H1 (cell line): ENCODE measurements at regions not wholly inside any gene's neighbourhood (a gene's known extent, or its start where the extent isn't known, plus 50 kb on each side); places are given as distances from the start of the nearest gene placed in this dataset.
A peak's percentile ranks its signal among the peaks of the same experiment; 100 is the strongest.

ENCODE experiments used
- CTCF ChIA-PET: fragments of 300-600 bp; sonication (Branson Sonifier 250); formaldehyde crosslinking; loops from one replicate; lab custom pipeline; 2021; ENCODE audit not compliant: partially characterized antibody; lab: Charles Lee
- POLR2A ChIA-PET: fragments of 300-600 bp; sonication (Branson Sonifier 250); formaldehyde crosslinking; loops from one replicate; lab custom pipeline; 2021; ENCODE audit warnings: inconsistent platforms; ENCODE audit not compliant: partially characterized antibody; lab: Charles Lee
- DNase-seq, 2 experiments: peaks; one replicate each; pipeline versions ENCODE4 v3.0.0 to v3.0.0-alpha.2; 2010 to 2022; ENCODE audit warnings: low spot score in 2 of 2, low read depth in 1 of 2, mixed read lengths in 1 of 2
- FAIRE-seq: peaks from 2 replicates; lab custom pipeline; 2011; peaks lifted over from hg19 to GRCh38; lab: Jason Lieb, UNC
- H2AFZ ChIP-seq: 2 replicates; pipeline ENCODE4 v1.8.1; 2012; ENCODE audit warnings: low read length, inconsistent platforms
- H2AK5ac ChIP-seq: 2 replicates; pipeline ENCODE4 v1.6.1; 2013; ENCODE audit warnings: low read depth, low read length
- H2BK120ac ChIP-seq: replicated peaks from 2 replicates; pipeline ENCODE3; 2013; ENCODE audit warnings: low read depth, low read length, inconsistent platforms
- H2BK12ac ChIP-seq: 2 replicates; pipeline ENCODE4 v1.6.1; 2013; ENCODE audit warnings: low read depth, low read length
- H2BK15ac ChIP-seq: 2 replicates; pipeline ENCODE4 v1.6.1; 2013; ENCODE audit warnings: low read length
- H2BK20ac ChIP-seq: 2 replicates; pipeline ENCODE4 v1.6.1; 2013; ENCODE audit warnings: low read length
- H2BK5ac ChIP-seq: 2 replicates; pipeline ENCODE4 v1.6.1; 2013; ENCODE audit warnings: low read depth, low read length
- H3K14ac ChIP-seq: 2 replicates; pipeline ENCODE4 v1.6.1; 2013; ENCODE audit warnings: inconsistent platforms; ENCODE audit not compliant: insufficient read length
- H3K18ac ChIP-seq: 2 replicates; pipeline ENCODE4 v1.6.1; 2013; ENCODE audit warnings: low read length; ENCODE audit errors: extremely low read depth
- H3K23ac ChIP-seq: 2 replicates; pipeline ENCODE4 v1.6.1; 2013; ENCODE audit warnings: inconsistent platforms; ENCODE audit not compliant: insufficient read length
- H3K23me2 ChIP-seq: 2 replicates; pipeline ENCODE4 v1.6.1; 2013; ENCODE audit warnings: low read depth, low read length
- H3K27ac ChIP-seq: 2 replicates; pipeline ENCODE4 v1.6.1; 2011; ENCODE audit warnings: low read depth, low read length, inconsistent platforms
- H3K27me3 ChIP-seq, 4 experiments: replicated peaks in 1 of 4; 1 replicate in 1 of 4; 2 replicates in 3 of 4; pipeline versions ENCODE4 v1.6.1 to v1.8.1; 2011 to 2013; ENCODE audit warnings: low read length in 3 of 4, mild to moderate bottlenecking in 3 of 4, inconsistent platforms in 2 of 4, mixed read lengths in 2 of 4, moderate library complexity in 1 of 4; ENCODE audit not compliant: control insufficient read depth in 3 of 4, insufficient read depth in 3 of 4; ENCODE audit errors: extremely low read depth in 1 of 4
- H3K36me3 ChIP-seq, 4 experiments: 2 replicates each; pipeline versions ENCODE4 v1.6.1 to v1.8.1; 2011 to 2013; ENCODE audit warnings: mild to moderate bottlenecking in 4 of 4, low read length in 3 of 4, moderate library complexity in 2 of 4, control low read depth in 1 of 4, inconsistent platforms in 1 of 4; ENCODE audit not compliant: insufficient read depth in 4 of 4, control insufficient read depth in 2 of 4
- H3K4ac ChIP-seq: replicated peaks from 2 replicates; pipeline ENCODE3; 2013; ENCODE audit warnings: low read length, low read depth, mixed read lengths, inconsistent platforms; ENCODE audit not compliant: insufficient read length
- H3K4me1 ChIP-seq, 4 experiments: replicated peaks in 1 of 4; 1 replicate in 1 of 4; 2 replicates in 3 of 4; pipeline versions ENCODE4 v1.6.1 to v1.8.1; 2011 to 2013; ENCODE audit warnings: low read length in 3 of 4, inconsistent platforms in 2 of 4, mixed read lengths in 1 of 4; ENCODE audit not compliant: insufficient read depth in 4 of 4, control insufficient read depth in 3 of 4
- H3K4me2 ChIP-seq, 2 experiments: 2 replicates each; pipeline versions ENCODE4 v1.6.1 to v1.8.1; 2011 to 2013; ENCODE audit warnings: low read depth in 2 of 2, low read length in 2 of 2, control low read depth in 1 of 2, inconsistent platforms in 1 of 2, mild to moderate bottlenecking in 1 of 2; ENCODE audit not compliant: insufficient read depth in 1 of 2
- H3K4me3 ChIP-seq, 4 experiments: fragments of 200-600, 300-600 bp in 1 of 4; sonication (generic), shearing (Covaris generic), sonication (Bioruptor Twin) in 1 of 4; 2 replicates each; pipeline versions ENCODE4 v1.5.1 to v1.8.1; 2011 to 2016; ENCODE audit warnings: low read length in 4 of 4, low read depth in 3 of 4, control low read depth in 2 of 4, inconsistent platforms in 2 of 4, mild to moderate bottlenecking in 2 of 4, mixed read lengths in 1 of 4, moderate library complexity in 1 of 4; ENCODE audit not compliant: insufficient read depth in 2 of 4; ENCODE audit errors: extremely low read depth in 1 of 4
- H3K56ac ChIP-seq: replicated peaks from 2 replicates; pipeline ENCODE3; 2013; ENCODE audit warnings: low read depth, mild to moderate bottlenecking, mixed read lengths, low read length, inconsistent platforms; ENCODE audit not compliant: insufficient read length
- H3K79me1 ChIP-seq: 2 replicates; pipeline ENCODE4 v1.6.1; 2013; ENCODE audit warnings: low read depth, low read length, control low read depth
- H3K79me2 ChIP-seq, 2 experiments: 2 replicates each; pipeline versions ENCODE4 v1.6.1 to v1.8.1; 2012 to 2013; ENCODE audit warnings: low read length in 2 of 2, mild to moderate bottlenecking in 2 of 2, inconsistent platforms in 1 of 2; ENCODE audit not compliant: insufficient read depth in 2 of 2, control insufficient read depth in 1 of 2
- H3K9ac ChIP-seq, 4 experiments: replicated peaks in 1 of 4; 1 replicate in 1 of 4; 2 replicates in 3 of 4; pipeline versions ENCODE4 v1.6.1 to v1.8.1; 2011 to 2013; ENCODE audit warnings: low read depth in 3 of 4, low read length in 3 of 4, control low read depth in 2 of 4, mild to moderate bottlenecking in 2 of 4, moderate library complexity in 2 of 4, inconsistent platforms in 1 of 4; ENCODE audit errors: extremely low read depth in 1 of 4
- H3K9me3 ChIP-seq, 2 experiments: 2 replicates each; pipeline versions ENCODE4 v1.6.1 to v1.8.1; 2012 to 2013; ENCODE audit warnings: mild to moderate bottlenecking in 2 of 2, moderate library complexity in 2 of 2, control low read depth in 1 of 2, inconsistent platforms in 1 of 2, low read depth in 1 of 2, low read length in 1 of 2, mixed read lengths in 1 of 2; ENCODE audit not compliant: insufficient read depth in 2 of 2
- H4K20me1 ChIP-seq, 2 experiments: replicated peaks in 1 of 2; 2 replicates each; pipeline versions ENCODE3 to v1.8.1; 2011 to 2013; ENCODE audit warnings: inconsistent platforms in 2 of 2, low read length in 2 of 2, mild to moderate bottlenecking in 1 of 2; ENCODE audit not compliant: insufficient read depth in 2 of 2, control insufficient read depth in 1 of 2
- H4K5ac ChIP-seq: 2 replicates; pipeline ENCODE4 v1.6.1; 2013; ENCODE audit warnings: low read length, low read depth, mixed read lengths, inconsistent platforms; ENCODE audit not compliant: insufficient read length
- H4K8ac ChIP-seq: 2 replicates; pipeline ENCODE4 v1.8.0; 2013; ENCODE audit warnings: mild to moderate bottlenecking, moderate library complexity, low read length, inconsistent platforms; ENCODE audit not compliant: insufficient read depth; ENCODE audit errors: extremely low read depth
- H4K91ac ChIP-seq: replicated peaks from 2 replicates; pipeline ENCODE3; 2013; ENCODE audit warnings: low read length, mixed read lengths, inconsistent platforms; ENCODE audit not compliant: insufficient read length
- E2F6 ChIP-seq: IDR thresholded peaks from 2 replicates; pipeline ENCODE4 v1.6.1; 2012; ENCODE audit warnings: inconsistent platforms
- JUN ChIP-seq: IDR thresholded peaks from 2 replicates; pipeline ENCODE4 v1.6.1; 2011; ENCODE audit warnings: low read depth, mild to moderate bottlenecking, improper control_type of control experiment, low read length
- WGBS, 2 experiments: shearing (Covaris generic) in 1 of 2; methylation state at CpG; one replicate each; pipeline versions ENCODE4 v1.1.6 to v1.1.7; 2013 to 2015; ENCODE audit warnings: low lambda C conversion rate in 2 of 2, mixed read lengths in 2 of 2, inconsistent platforms in 1 of 2, low coverage in 1 of 2, missing lambda C conversion rate in 1 of 2; ENCODE audit not compliant: insufficient replicate concordance in 2 of 2, insufficient coverage in 1 of 2, insufficient read length in 1 of 2; ENCODE audit errors: extremely low coverage in 1 of 2, missing lambda C conversion rate in 1 of 2; 5-methylcytosine and 5-hydroxymethylcytosine counted together
- TF ChIP-seq, protein P1 (sequence below): IDR thresholded peaks from 2 replicates; pipeline ENCODE4 v1.6.1; 2011; ENCODE audit warnings: low read depth, mild to moderate bottlenecking, low read length; ENCODE audit not compliant: insufficient read depth
- TF ChIP-seq, protein P2 (sequence below): IDR thresholded peaks from 2 replicates; pipeline ENCODE4 v1.6.1; 2011; ENCODE audit warnings: low read length, improper control_type of control experiment

GRCh38 chr22:49439373-49439772 is 388.3 kb downstream of the BRD1 start:
- H3K18ac ChIP-seq, result no peak overlapping the region
- no peak overlapping the region for H2AFZ ChIP-seq
- H3K79me1 ChIP-seq, result no peaks in the 10 kb centered on the region
- no peak for DNase-seq
- H2BK15ac ChIP-seq, result no peak overlapping the region
- no peak overlapping the region for H3K9ac ChIP-seq
- no peak overlapping the region for H3K4me2 ChIP-seq
- H3K79me2 ChIP-seq, result no peaks in the 10 kb centered on the region
- H4K91ac ChIP-seq, result no peak overlapping the region
- H3K4ac ChIP-seq, result no peak overlapping the region
- 88% methylated on average over 10 of the region's 10 CpGs; no CpG with 5 or more reads in 1 of the 2 experiments for WGBS, 2 experiments
- CTCF ChIA-PET, result no interaction called here
- no peak overlapping the region for H3K56ac ChIP-seq
- POLR2A ChIA-PET, result no interaction called here
- no peak for FAIRE-seq
- no peak overlapping the region for H4K5ac ChIP-seq
- H3K14ac ChIP-seq, result no peak overlapping the region
- H3K36me3 ChIP-seq, result no peaks in the 10 kb centered on the region
- no peak overlapping the region for H2AK5ac ChIP-seq
- TF ChIP-seq JUN, result no peak
- TF ChIP-seq, protein P1, sequence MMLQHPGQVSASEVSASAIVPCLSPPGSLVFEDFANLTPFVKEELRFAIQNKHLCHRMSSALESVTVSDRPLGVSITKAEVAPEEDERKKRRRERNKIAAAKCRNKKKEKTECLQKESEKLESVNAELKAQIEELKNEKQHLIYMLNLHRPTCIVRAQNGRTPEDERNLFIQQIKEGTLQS, result 0 out of 2 replicates have a peak, but pooled peaks have one; percentile 7
- TF ChIP-seq, protein P2, sequence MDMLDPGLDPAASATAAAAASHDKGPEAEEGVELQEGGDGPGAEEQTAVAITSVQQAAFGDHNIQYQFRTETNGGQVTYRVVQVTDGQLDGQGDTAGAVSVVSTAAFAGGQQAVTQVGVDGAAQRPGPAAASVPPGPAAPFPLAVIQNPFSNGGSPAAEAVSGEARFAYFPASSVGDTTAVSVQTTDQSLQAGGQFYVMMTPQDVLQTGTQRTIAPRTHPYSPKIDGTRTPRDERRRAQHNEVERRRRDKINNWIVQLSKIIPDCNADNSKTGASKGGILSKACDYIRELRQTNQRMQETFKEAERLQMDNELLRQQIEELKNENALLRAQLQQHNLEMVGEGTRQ, result peak; percentile 64
- no peak for TF ChIP-seq E2F6
- no peaks in the 10 kb centered on the region for H4K20me1 ChIP-seq
- no peaks in the 10 kb centered on the region; the same call in 1 of the 2 replicates for H3K23me2 ChIP-seq
- H3K4me1 ChIP-seq, result no peaks in the 10 kb centered on the region
- no peak overlapping the region for H3K23ac ChIP-seq
- H3K27ac ChIP-seq, result no peak overlapping the region
- no peak overlapping the region for H2BK12ac ChIP-seq
- H4K8ac ChIP-seq, result no peak overlapping the region
- peaks cover 0 to 3% of the 10 kb centered on the region in 2 experiments; a peak in 2 of 4 replicates for H3K9me3 ChIP-seq
- H3K4me3 ChIP-seq, result no peak overlapping the region
- no peak overlapping the region for H2BK120ac ChIP-seq
- peaks cover 0 to 3% (median 0%) of the 10 kb centered on the region in 4 experiments; a peak in 1 of 7 replicates for H3K27me3 ChIP-seq
- H2BK20ac ChIP-seq, result no peak overlapping the region
- no peak overlapping the region for H2BK5ac ChIP-seq
